NCI-H187 treated with DMSO at 0.1 percent for 48 hours (cell line): ENCODE measurements at regions not wholly inside any gene's neighbourhood (a gene's known extent, or its start where the extent isn't known, plus 50 kb on each side); places are given as distances from the start of the nearest gene placed in this dataset.
"Not testable (repeated sequence)": the region's sequence is repeated elsewhere in the genome, so short reads cannot be mapped to it uniquely, and the experiment has no call there.

ENCODE experiments used
- DNase-seq: peaks from one replicate; lab custom pipeline; 2025; lab: John Stamatoyannopoulos, UW

DNA sequence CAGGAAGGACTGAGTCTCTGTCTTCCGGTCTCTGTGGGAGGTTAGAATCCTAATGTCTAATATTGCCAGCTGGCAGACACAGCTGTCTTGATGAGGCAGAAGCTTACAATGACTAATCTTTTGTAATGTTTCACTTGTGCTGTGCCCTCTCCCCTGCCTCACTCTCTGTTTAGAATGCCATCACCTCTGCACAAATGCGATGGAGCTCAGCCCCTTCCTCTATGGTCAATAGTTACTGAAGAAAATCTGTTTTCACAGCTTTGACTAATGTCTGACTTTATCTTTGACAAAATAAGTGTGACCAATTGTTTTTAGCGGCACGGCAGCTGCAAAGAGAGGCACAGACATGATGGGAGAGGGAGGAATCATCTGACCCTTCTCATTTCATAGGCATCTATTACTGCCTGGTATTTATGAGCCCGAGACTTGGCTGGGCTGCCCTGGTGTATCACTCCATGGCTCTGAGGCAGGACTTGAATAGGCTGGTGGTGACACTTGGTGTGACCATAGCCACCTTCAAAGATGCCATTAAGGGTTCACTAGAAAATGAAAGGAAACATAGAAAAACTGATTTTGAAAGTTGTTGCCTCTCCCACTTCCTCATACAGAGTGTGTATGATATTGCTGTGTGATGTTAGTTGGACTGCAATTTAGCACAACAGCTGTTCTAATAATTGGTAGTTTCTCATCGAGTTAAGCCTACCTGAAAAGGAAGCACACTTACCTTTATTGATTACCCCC, 163.2 kb upstream of the NBPF11 start:
- no peak for DNase-seq

DNA sequence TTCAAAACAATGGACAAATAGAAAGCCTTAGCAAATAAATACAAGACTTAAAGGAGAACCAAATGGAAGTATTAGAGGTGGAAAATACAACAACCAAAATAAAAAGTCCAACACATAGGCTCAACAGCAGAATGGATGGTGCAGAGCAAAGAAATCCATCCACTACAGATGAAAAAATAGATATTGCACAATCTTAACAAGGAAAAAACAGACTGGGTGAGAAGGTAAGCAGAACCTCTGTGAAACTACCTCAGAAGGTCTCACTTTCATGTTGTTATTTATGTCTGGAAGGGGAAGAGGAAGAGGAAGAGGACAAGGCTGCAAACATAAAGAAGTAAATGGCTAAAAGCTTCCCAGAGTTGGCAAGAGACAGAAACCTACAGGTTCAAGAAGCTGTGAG, 158.7 kb upstream of the NBPF11 start:
- no peak for DNase-seq

- DNase-seq = no peak
Measured at GRCh38 chr1:148309940-148310500, 157.9 kb upstream of the NBPF11 start.

DNA sequence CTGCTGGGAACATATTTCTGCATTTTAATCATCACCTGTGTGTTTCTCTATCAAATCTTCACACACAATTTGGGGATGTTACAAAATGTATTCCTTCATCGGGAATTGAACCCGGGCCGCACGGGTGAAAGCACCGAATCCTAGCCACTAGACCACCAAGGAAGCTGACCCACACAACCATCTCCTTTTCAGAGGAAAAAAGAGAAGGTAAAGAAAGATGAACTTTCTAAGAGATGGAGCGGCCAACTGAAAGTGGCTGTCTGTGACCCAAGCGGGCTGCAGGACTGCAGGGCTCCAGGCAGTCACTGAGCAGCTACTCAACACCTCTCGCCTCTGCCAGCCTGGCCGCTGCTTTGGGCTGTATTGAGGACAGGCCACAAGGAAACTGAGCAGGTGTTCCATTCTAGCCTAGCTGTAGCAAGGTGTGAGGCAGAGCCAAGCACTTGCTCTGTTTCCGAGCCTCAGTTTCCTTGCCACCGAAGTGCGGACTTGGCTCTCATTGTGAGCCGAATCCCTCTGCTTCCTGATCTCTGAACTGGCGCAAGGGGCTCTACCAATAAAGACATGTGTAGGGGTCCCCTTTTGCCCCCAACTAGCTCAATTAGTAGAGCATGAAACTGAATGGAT, 156.9 kb upstream of the NBPF11 start:
- DNase-seq = no peak

GRCh38 chr1:148307583-148308185, 155.6 kb upstream of the NBPF11 start:
- no peak for DNase-seq

GRCh38 chr1:148304935-148305334, 152.9 kb upstream of the NBPF11 start:
- not testable (repeated sequence) for DNase-seq

GRCh38 chr1:148302586-148303364, 150.7 kb upstream of the NBPF11 start:
- DNase-seq = not testable (repeated sequence)

- not testable (repeated sequence) for DNase-seq
Measured at GRCh38 chr1:148297852-148298251, 145.8 kb upstream of the NBPF11 start.

DNA sequence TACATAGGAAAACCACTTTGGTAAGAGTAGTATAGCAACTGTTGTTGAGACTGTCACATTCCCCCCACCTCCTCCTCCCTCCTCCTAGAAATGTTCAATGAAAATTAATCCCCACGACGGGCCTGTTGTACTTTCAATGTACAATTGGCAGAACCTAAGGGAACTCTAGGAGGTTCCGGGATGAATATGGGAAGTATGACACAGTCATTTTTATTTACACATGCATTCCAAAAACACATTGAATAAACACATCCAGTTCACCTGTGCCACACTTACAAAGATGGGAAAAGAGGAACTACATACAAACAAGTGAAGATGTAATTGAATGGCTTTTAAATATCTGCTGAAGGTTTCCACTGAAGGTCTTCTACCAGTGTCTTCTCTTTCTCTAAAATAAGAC, 144.4 kb upstream of the NBPF11 start:
- no peak for DNase-seq

DNA sequence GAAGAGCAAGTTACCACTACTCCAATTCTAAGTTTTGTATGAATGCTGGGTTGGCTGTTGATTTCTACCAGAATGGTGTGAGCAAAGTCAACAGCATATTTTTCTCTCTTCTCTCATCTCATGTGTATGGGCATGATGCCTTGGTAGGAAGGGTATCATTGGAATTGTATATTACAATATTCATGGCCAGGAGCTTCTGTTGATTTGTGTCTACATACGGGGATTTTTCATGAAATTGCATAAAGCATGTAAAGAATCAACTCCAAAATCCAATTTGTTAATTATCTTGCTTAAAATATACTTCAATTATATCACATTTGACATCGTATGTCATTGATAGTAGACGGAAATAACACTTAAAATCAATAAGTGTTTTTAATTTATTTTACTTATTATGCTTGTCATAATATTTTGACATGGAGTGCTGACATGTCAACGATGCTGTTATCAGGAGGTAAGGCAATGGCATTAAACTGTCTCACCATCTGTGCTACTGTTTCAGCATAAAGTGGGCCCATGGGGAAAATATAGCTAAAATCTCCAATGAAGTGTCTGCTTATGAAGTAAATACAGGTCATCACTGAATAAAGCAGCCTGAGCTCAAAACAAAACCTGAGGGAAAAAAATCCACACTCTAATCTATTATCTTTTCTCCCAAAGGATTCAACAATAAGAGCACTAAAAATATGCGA, 142.2 kb upstream of the NBPF11 start:
- DNase-seq = no peak

- no peak for DNase-seq
Measured at GRCh38 chr1:148293651-148294050, 141.6 kb upstream of the NBPF11 start.

DNA sequence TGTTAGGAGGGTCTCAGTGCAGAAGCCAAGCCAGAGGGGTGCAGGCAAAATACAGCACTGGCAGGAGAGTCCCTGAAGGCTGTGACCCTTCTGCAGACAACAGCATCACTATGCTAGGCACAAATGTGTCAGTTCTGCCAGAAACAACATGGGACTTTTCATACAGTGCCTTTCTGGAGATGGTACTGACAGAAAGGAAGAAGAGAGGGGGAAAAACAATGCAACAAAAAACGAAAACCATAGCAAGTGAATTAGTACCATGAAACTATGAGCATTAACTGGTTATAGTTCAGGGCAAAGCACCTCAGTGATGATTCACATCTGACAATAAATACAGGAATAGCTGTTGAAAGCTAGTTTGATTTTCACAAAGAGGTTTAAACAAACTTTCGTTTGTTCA, 140.8 kb upstream of the NBPF11 start:
- no peak for DNase-seq

DNA sequence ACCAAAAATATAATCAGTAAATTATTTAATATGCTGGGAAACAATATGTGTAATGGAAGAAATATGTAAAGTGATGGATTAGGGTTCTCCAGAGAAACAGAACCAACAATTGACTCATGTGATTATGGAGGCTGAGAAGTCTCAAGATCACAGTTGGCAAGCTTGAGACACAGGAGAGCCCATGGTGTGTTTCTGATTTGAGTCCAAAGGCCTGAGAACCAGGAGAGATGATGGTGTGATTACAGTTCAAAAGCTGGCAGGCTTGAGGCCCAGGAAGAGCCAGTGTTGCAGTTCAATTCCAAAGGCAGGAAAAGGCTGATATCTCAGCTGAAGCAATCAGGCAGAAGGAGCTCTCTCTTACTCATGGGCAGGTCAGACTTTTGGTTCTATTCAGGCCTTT, 138.8 kb upstream of the NBPF11 start:
- DNase-seq = no peak

DNA sequence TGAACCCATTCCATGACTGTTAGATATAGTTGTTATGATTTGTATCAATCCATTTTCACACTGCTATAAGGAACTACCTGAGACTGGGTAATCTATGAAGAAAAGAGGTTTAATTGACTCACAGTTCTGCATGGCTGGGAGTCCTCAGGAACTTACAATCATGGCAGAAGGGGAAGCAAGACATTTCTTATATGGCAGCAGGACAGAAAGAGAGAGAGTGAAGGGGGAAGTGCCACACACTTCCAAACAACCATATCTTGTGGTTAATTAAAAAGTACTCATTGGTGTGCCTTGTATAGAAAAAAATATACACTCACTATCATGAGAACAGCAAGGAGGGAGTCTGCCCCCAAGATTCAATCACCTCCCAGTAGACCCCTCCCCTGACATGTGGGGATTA, 137.6 kb upstream of the NBPF11 start:
- DNase-seq = no peak

GRCh38 chr1:148285946-148286345, 133.9 kb upstream of the NBPF11 start:
- not testable (repeated sequence) for DNase-seq

GRCh38 chr1:148280831-148281572, 128.9 kb upstream of the NBPF11 start:
- DNase-seq = not testable (repeated sequence)

DNA sequence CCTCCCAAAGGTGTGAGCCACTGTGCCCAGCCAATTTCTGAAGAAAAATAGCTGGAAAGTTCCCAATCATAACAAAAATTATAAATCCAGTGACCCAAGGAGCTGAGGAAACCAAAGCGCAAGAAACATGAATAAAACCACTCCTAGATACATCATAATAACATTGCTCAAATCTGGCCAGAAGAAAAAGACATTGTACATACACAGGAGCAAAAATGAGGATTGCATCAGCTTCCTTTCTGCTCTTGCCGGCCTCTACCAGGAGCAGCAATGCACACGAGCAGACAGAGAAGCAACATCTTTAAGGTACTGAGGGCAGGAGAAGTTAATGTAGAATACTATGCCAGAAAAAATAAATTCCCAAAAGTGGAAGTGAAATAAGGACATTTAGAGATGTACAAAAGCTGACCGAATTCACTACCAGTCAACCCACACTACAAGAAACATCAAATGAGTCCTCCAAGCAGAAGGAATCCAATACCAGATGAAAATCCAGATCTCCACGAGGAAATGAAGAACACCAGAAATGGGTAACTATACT, 127.0 kb upstream of the NBPF11 start:
- DNase-seq = not testable (repeated sequence)

DNA sequence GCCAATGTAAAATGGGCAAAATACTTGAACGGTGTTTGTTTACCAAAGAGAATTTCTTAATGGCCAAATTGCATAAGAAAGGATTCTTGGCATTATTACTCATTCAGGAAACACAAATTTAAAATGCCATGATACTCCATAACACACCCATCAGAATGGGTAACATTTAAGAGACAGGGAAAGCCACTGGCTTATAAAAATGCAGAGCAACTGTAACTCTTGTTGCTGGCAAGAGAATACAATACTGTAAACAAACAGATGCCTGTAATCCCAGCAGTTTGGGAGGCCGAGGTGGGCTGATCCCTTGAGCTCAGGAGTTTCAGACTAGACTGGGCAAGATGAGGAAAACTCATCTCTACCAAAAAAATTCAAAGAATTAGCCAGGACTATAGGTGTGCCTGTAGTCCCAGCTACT, 125.8 kb upstream of the NBPF11 start:
- not testable (repeated sequence) for DNase-seq

DNA sequence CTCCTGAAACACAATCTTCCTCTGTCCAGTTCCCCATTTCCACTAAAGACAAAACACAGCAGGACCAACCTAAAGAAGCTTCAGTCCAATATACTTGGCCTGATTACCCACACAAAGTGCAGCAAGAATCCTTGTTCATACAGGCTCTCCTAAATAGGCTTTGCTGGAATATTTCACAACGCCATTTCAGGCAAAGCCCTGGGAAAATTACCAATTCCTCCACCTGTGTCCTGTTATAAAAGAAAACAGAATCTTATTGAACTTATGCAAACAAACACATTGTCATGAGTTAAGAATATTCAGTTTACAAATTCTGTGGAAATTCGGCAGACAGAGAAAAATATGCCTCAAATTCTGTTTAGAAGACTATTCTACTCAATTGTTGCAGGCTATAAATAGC, 115.0 kb upstream of the NBPF11 start:
- not testable (repeated sequence) for DNase-seq
